ENCODE measurements at regions not wholly inside any gene's neighbourhood (a gene's known extent, or its start where the extent isn't known, plus 50 kb on each side); places are given as distances from the start of the nearest gene placed in this dataset.

- TF ChIP-seq AFF1 (IDR thresholded peaks at IDR 0.05; ENCODE audit: low read depth in 1 of 2, partially characterized antibody in 2 of 2) (peak in 1 of 2 experiments; percentile 40), ZNF785 (CRISPR knock-in tag; IDR thresholded peaks at IDR 0.05) (no peak), ETV6 (IDR thresholded peaks at IDR 0.05; ENCODE audit: borderline replicate concordance in 1 of 2, low read depth in 2 of 2, low read length in 1 of 2) (no peak), ETV6 (CRISPR knock-in tag; IDR thresholded peaks at IDR 0.05; ENCODE audit: borderline replicate concordance) (no peak), STAT5B (CRISPR knock-in tag; IDR thresholded peaks at IDR 0.05) (no peak), SPI1 (IDR thresholded peaks at IDR 0.05; ENCODE audit: borderline replicate concordance, low read depth, low read length) (0 out of 2 replicates have a peak, but pooled peaks have one; percentile 8), MAX (CRISPR knock-in tag; IDR thresholded peaks at IDR 0.05) (peak; percentile 90), ELF1 (tag; IDR thresholded peaks at IDR 0.05) (peak; percentile 70; the same call in 1 of the 2 replicates), NFRKB (IDR thresholded peaks at IDR 0.05; ENCODE audit: low read depth) (peak; percentile 70), NR1H2 (CRISPR knock-in tag; IDR thresholded peaks at IDR 0.05) (no peak; the same call in 1 of the 2 replicates), ZNF23 (CRISPR knock-in tag; IDR thresholded peaks at IDR 0.05) (no peak), FOS (IDR thresholded peaks at IDR 0.05; ENCODE audit: extremely low read depth, insufficient read length) (peak; percentile 39), ZNF584 (CRISPR knock-in tag; IDR thresholded peaks at IDR 0.05; ENCODE audit: low read depth) (peak; percentile 82; the same call in 1 of the 2 replicates), PHF8 (IDR thresholded peaks at IDR 0.05; ENCODE audit: borderline replicate concordance, low read length) (peak; percentile 37; the same call in 1 of the 2 replicates), HNRNPLL (IDR thresholded peaks at IDR 0.05; ENCODE audit: low read depth, low read length, poor library complexity, severe bottlenecking) (no peak), E2F4 (CRISPR knock-in tag; IDR thresholded peaks at IDR 0.05; ENCODE audit: low read depth) (no peak), ZBTB12 (CRISPR knock-in tag; IDR thresholded peaks at IDR 0.05) (0 out of 2 replicates have a peak, but pooled peaks have one; percentile 19), ZNF175 (CRISPR knock-in tag; IDR thresholded peaks at IDR 0.05; ENCODE audit: low read depth) (peak; percentile 88), ZNF551 (CRISPR knock-in tag; IDR thresholded peaks at IDR 0.05) (no peak), KLF13 (tag; IDR thresholded peaks at IDR 0.05; ENCODE audit: borderline replicate concordance, low read depth) (0 out of 2 replicates have a peak, but pooled peaks have one; percentile 51)
These were observed 218.6 kb downstream of the PIK3R1 start (continued) for GRCh38 chr5:68433923-68434879.

All from K562 (cell line).